ENCODE measurements at regions not wholly inside any gene's neighbourhood (a gene's known extent, or its start where the extent isn't known, plus 50 kb on each side); places are given as distances from the start of the nearest gene placed in this dataset.

- in situ Hi-C loops (cut with MboI; ENCODE audit: low pct_unique_long_range_greater_than_20kb, low sequenced_read_pairs, unreplicated experiment): no loop called here
- DNase-seq (ENCODE audit: low spot score): no peak
- peak; percentile 64 for TF ChIP-seq CTCF (IDR thresholded peaks at IDR 0.05; ENCODE audit: extremely low read depth, insufficient read depth, missing control alignments)
Measured at GRCh38 chr5:101390151-101390908, 487.2 kb upstream of the ST8SIA4 start.

- TF ChIP-seq CTCF (IDR thresholded peaks at IDR 0.05; ENCODE audit: extremely low read depth, insufficient read depth, missing control alignments): no peak
- in situ Hi-C loops (cut with MboI; ENCODE audit: low pct_unique_long_range_greater_than_20kb, low sequenced_read_pairs, unreplicated experiment): no loop called here
- DNase-seq (ENCODE audit: low spot score): no peak
Measured at GRCh38 chr5:101385276-101385675, 482.2 kb upstream of the ST8SIA4 start.

GRCh38 chr5:101370181-101370580 lies 467.1 kb upstream of the ST8SIA4 start:
- in situ Hi-C loops (cut with MboI; ENCODE audit: low pct_unique_long_range_greater_than_20kb, low sequenced_read_pairs, unreplicated experiment): no loop called here
- TF ChIP-seq CTCF (IDR thresholded peaks at IDR 0.05; ENCODE audit: extremely low read depth, insufficient read depth, missing control alignments): no peak

GRCh38 chr5:101364469-101364868 lies 461.4 kb upstream of the ST8SIA4 start:
- no peak for TF ChIP-seq CTCF (IDR thresholded peaks at IDR 0.05; ENCODE audit: extremely low read depth, insufficient read depth, missing control alignments)
- in situ Hi-C loops (cut with MboI; ENCODE audit: low pct_unique_long_range_greater_than_20kb, low sequenced_read_pairs, unreplicated experiment): no loop called here
- no peak for DNase-seq (ENCODE audit: low spot score)

More at GRCh38 chr5:101370181-101370580, 467.1 kb upstream of the ST8SIA4 start:
- no peak for DNase-seq (ENCODE audit: low spot score)

GRCh38 chr5:101362067-101362466 lies 459.0 kb upstream of the ST8SIA4 start:
- no peak for DNase-seq (ENCODE audit: low spot score)
- no peak for TF ChIP-seq CTCF (IDR thresholded peaks at IDR 0.05; ENCODE audit: extremely low read depth, insufficient read depth, missing control alignments)
- in situ Hi-C loops (cut with MboI; ENCODE audit: low pct_unique_long_range_greater_than_20kb, low sequenced_read_pairs, unreplicated experiment): no loop called here

GRCh38 chr5:101346906-101347305 lies 443.8 kb upstream of the ST8SIA4 start:
- DNase-seq (ENCODE audit: low spot score): no peak
- TF ChIP-seq CTCF (IDR thresholded peaks at IDR 0.05; ENCODE audit: extremely low read depth, insufficient read depth, missing control alignments): no peak
- in situ Hi-C loops (cut with MboI; ENCODE audit: low pct_unique_long_range_greater_than_20kb, low sequenced_read_pairs, unreplicated experiment): no loop called here
